T-helper 2 cell (primary cell): ENCODE measurements at regions not wholly inside any gene's neighbourhood (a gene's known extent, or its start where the extent isn't known, plus 50 kb on each side); places are given as distances from the start of the nearest gene placed in this dataset.

Source experiments
- DNase-seq, 5 experiments: peaks; one replicate each; pipeline versions ENCODE4 v3.0.0 to v3.0.0-alpha.2; 2012 to 2022

- no peak for DNase-seq
Observed at GRCh38 chr20:16174311-16174710, 398.9 kb downstream of the KIF16B start.

GRCh38 chr20:16173044-16173443, 400.2 kb downstream of the KIF16B start:
- no peak for DNase-seq

- DNase-seq = no peak
Observed at GRCh38 chr20:16171180-16171579, 402.1 kb downstream of the KIF16B start.

GRCh38 chr20:16170406-16170971, 402.8 kb downstream of the KIF16B start:
- no peak for DNase-seq

- DNase-seq = no peak
Observed at GRCh38 chr20:16167423-16168130, 405.7 kb downstream of the KIF16B start.

GRCh38 chr20:16166737-16167136, 406.5 kb downstream of the KIF16B start:
- DNase-seq = no peak

GRCh38 chr20:16158976-16159286, 414.3 kb downstream of the KIF16B start:
- DNase-seq = no peak

- no peak for DNase-seq
Observed at GRCh38 chr20:16158090-16158975, 414.9 kb downstream of the KIF16B start.

- no peak for DNase-seq
Observed at GRCh38 chr20:16147916-16148315, 425.3 kb downstream of the KIF16B start.

- DNase-seq = no peak
Observed at GRCh38 chr20:16147216-16147615, 426.0 kb downstream of the KIF16B start.

GRCh38 chr20:16145919-16146318, 427.3 kb downstream of the KIF16B start:
- no peak for DNase-seq

GRCh38 chr20:16143596-16143995, 429.7 kb downstream of the KIF16B start:
- DNase-seq = no peak

- DNase-seq = no peak
Observed at GRCh38 chr20:16135630-16136029, 437.6 kb downstream of the KIF16B start.

- no peak for DNase-seq
Observed at GRCh38 chr20:16132036-16132798, 441.0 kb downstream of the KIF16B start.

- DNase-seq = no peak
Observed at GRCh38 chr20:16129411-16129810, 443.8 kb downstream of the KIF16B start.

GRCh38 chr20:16128538-16129106, 444.6 kb downstream of the KIF16B start:
- DNase-seq = no peak

- DNase-seq = no peak
Observed at GRCh38 chr20:16125816-16126215, 447.4 kb downstream of the KIF16B start.

- DNase-seq = no peak
Observed at GRCh38 chr20:16124911-16125776, 448.1 kb downstream of the KIF16B start.

- DNase-seq = no peak
Observed at GRCh38 chr20:16124491-16124890, 448.8 kb downstream of the KIF16B start.

GRCh38 chr20:16123623-16124022, 449.6 kb downstream of the KIF16B start:
- DNase-seq = no peak

- no peak for DNase-seq
Observed at GRCh38 chr20:16119909-16120308, 453.3 kb downstream of the KIF16B start.
